ENCODE measurements at regions not wholly inside any gene's neighbourhood (a gene's known extent, or its start where the extent isn't known, plus 50 kb on each side); places are given as distances from the start of the nearest gene placed in this dataset.

GRCh38 chr2:204170411-204170810 is 233.8 kb downstream of the ICOS start:
- Histone ChIP-seq H3K36me3 (no peaks in the 10 kb centered on the region), H3K4me3 (no peak overlapping the region), H3K27me3 (no peaks in the 10 kb centered on the region), H3K9me3 (ENCODE audit: low read depth) (no peaks in the 10 kb centered on the region), H3K4me1 (ENCODE audit: low read depth) (no peaks in the 10 kb centered on the region), H3K27ac (no peak overlapping the region)
- no peak for TF ChIP-seq CTCF (IDR thresholded peaks at IDR 0.05; ENCODE audit: low read depth, low read length)
- no peak for DNase-seq (ENCODE audit: low read depth in 1 of 2, low spot score in 1 of 2)

- Histone ChIP-seq H3K9me3 (ENCODE audit: low read depth) (no peaks in the 10 kb centered on the region), H3K36me3 (no peaks in the 10 kb centered on the region), H3K4me3 (no peak overlapping the region), H3K4me1 (ENCODE audit: low read depth) (no peaks in the 10 kb centered on the region), H3K27me3 (no peaks in the 10 kb centered on the region), H3K27ac (no peak overlapping the region)
- no peak for DNase-seq (ENCODE audit: low read depth in 1 of 2, low spot score in 1 of 2)
- no peak for TF ChIP-seq CTCF (IDR thresholded peaks at IDR 0.05; ENCODE audit: low read depth, low read length)
Observed at GRCh38 chr2:204171432-204172144, 235.0 kb downstream of the ICOS start.

DNA sequence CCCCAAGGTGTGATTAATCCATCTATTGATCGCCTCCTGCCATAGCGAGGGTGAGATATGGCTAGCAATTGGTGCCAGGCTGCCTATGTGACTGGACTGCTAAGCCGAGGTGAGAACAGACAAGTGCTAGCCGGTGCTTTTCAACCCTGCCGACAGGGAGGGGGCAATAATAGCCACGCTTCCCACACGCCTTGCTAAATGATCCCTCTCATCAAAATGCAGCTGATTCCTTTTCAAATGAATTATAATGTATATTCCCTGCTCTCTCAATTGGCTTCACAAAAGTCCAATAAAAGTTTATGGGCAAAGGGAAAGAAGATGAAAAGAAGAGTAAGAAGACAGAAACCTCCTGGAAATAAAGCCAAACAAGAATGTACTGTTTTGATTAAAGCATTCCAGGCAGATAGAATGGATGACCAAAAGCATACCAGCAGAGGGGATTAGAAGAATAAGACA is 235.6 kb downstream of the ICOS start:
- H3K36me3 ChIP-seq: no peaks in the 10 kb centered on the region

GRCh38 chr2:204174034-204174433 is 237.5 kb downstream of the ICOS start:
- no peak overlapping the region for H3K27ac ChIP-seq
- H3K4me1 ChIP-seq (ENCODE audit: low read depth): no peaks in the 10 kb centered on the region
- H3K4me3 ChIP-seq: no peak overlapping the region
- no peaks in the 10 kb centered on the region for H3K9me3 ChIP-seq (ENCODE audit: low read depth)
- no peak for TF ChIP-seq CTCF (IDR thresholded peaks at IDR 0.05; ENCODE audit: low read depth, low read length)
- no peaks in the 10 kb centered on the region for H3K36me3 ChIP-seq
- no peaks in the 10 kb centered on the region for H3K27me3 ChIP-seq
- no peak for DNase-seq (ENCODE audit: low read depth in 1 of 2, low spot score in 1 of 2)

More for the DNA sequence above, 235.6 kb downstream of the ICOS start:
- DNase-seq (ENCODE audit: low read depth in 1 of 2, low spot score in 1 of 2): no peak
- TF ChIP-seq CTCF (IDR thresholded peaks at IDR 0.05; ENCODE audit: low read depth, low read length): no peak
- H3K4me1 ChIP-seq (ENCODE audit: low read depth): no peaks in the 10 kb centered on the region
- H3K9me3 ChIP-seq (ENCODE audit: low read depth): no peaks in the 10 kb centered on the region
- H3K27me3 ChIP-seq: no peaks in the 10 kb centered on the region
- H3K4me3 ChIP-seq: no peak overlapping the region
- no peak overlapping the region for H3K27ac ChIP-seq

DNA sequence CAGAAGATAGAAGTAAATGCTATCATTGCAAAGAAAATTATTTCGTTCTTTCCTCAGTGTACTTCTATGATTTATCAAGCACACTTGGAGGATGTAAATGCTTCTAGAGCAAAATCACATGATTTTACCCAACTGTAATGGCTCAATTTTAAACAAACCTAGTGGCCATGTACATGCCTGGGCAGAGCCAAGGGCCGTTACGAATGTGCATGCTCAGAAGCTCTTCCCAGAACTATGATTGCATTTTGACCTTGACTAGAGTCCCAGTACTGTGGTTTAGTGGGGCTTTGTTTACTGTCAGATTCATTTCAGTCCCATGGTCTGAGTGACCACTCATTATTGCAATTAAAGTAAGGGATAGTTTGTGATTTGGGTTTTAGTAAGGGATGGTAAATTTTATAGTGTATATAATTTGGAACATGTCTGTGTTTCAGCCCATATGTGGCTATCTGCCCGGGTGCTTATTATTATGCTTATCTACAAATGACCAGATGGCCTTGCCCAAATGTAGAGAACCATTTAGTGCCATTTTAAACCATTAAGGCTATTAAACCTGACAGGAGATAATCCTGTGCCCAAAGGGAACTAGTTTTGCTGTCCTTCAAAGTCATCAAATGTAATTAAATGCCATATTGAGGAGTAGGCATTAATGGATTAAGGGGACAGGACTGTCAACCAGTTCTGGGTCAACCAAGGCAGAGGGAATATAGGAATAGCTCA is 239.1 kb downstream of the ICOS start:
- H3K4me1 ChIP-seq (ENCODE audit: low read depth): no peaks in the 10 kb centered on the region
- no peak for TF ChIP-seq CTCF (IDR thresholded peaks at IDR 0.05; ENCODE audit: low read depth, low read length)
- no peaks in the 10 kb centered on the region for H3K27me3 ChIP-seq
- no peak overlapping the region for H3K27ac ChIP-seq
- H3K9me3 ChIP-seq (ENCODE audit: low read depth): no peaks in the 10 kb centered on the region
- no peaks in the 10 kb centered on the region for H3K36me3 ChIP-seq
- DNase-seq (ENCODE audit: low read depth in 1 of 2, low spot score in 1 of 2): no peak
- no peak overlapping the region for H3K4me3 ChIP-seq
